NCI-H2227 treated with DMSO at 0.1 percent for 48 hours (cell line): ENCODE measurements at regions not wholly inside any gene's neighbourhood (a gene's known extent, or its start where the extent isn't known, plus 50 kb on each side); places are given as distances from the start of the nearest gene placed in this dataset.
"Not testable (repeated sequence)": the region's sequence is repeated elsewhere in the genome, so short reads cannot be mapped to it uniquely, and the experiment has no call there.

ENCODE experiments used
- DNase-seq: peaks from one replicate; lab custom pipeline; 2025; lab: John Stamatoyannopoulos, UW

DNA sequence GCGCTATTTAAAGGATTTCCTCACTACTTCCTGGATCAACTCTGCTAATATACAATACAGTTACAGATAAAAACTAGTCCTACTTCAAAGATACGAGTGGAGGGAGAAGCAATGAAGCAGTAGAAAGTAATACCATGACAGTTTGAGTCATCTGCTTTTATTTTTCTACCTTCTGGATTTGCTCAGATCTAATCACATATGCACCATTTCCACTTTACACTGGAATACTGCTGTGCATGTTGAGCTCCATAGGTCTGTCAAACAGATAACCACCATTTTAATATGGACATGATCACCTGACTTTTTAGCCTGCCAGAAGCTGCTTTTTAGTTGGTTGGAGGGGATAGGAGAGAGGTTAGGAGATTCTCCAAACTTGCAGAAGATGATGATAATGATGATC, 92.5 kb downstream of the MMUT start:
- DNase-seq: no peak

DNA sequence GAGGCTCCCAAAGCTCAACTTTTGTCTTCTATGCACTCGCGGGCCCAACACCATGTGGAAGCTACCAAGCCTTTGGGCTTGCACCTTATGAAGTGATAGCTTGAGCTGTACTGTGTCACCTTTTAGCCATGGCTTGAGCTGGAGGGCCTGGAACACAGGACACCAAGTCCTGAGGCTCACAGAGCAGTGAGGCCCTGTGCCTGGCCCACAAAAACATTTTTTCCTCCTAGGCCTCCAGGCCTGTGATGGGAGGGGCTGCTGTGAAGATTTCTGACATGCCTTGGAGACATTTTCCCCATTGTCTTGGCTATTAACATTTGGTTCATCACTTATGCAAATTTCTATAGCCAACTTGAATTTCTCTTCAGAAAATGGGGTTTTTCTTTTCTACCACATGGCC, 96.5 kb downstream of the MMUT start:
- DNase-seq: no peak

DNA sequence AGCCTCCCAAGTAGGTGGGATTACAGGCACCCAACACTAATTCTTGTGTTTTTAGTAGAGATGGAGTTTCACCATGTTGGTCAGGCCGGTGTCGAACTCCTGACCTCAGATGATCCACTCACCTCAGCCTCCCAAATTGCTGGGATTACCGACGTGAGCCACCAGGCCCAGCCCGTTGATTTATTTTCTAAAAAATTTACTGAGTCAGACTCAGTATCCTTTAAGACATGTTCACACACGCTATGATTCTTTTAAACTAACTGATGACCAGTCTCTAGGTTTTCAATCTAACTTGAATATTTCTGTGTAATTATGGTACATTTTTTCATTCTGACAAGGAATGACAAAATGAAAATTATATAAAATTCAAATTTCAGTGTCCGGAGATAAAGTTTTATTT, 114.5 kb downstream of the MMUT start:
- DNase-seq: no peak

DNA sequence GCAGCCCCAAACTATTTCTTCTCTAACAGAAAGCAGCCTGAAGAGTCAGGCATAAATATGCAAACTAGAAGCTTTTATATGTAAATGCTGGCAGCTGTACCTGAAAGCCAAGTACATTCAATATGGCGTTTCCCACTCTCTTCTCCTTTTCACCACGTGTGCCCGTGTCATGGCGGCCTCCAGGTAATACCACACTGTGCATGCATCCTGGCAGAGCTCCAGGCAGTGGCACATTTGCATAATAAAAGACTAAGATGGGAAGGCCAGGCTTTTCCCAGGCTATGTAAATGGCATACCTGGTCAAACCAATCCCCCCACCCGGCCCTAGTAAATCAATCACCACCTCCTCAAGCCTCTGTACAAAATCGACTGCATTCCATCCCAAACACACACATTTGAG, 120.6 kb downstream of the MMUT start:
- DNase-seq: no peak

DNA sequence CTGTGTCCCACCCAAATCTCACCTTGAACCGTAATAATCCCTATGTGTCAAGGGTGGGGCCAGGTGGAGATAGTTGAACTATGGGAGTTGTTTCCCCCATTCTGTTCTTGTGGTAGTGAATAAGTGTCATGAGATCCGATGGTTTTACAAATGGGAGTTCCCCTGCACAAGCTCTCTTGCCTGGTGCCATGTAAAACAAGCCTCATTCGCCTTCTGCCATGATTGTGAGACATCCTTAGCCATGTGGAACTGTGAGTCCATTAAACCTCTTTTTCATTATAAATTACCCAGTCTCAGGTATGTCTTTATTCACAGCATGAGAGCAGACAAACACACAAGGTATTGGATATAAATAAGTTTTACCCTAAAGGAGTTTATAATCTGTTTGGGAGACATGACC, 121.2 kb downstream of the MMUT start:
- DNase-seq: no peak

DNA sequence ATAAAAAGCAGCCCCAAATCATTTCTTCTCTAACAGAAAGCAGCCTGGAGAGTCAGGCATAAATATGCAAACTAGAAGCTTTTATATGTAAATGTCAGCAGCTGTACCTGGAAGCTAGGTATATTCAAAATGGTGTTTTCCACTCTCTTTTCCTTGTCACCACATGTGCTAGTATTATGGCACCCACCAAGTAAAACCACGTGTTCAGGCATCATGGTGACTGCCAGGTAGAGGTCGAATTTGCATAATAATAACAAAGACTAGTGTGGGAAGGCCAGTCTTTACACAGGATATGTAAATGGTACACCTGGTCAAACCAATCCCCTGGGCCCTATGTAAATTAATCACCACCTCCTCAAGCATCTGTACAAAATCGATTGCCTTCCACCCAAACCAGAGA, 124.0 kb downstream of the MMUT start:
- no peak for DNase-seq

DNA sequence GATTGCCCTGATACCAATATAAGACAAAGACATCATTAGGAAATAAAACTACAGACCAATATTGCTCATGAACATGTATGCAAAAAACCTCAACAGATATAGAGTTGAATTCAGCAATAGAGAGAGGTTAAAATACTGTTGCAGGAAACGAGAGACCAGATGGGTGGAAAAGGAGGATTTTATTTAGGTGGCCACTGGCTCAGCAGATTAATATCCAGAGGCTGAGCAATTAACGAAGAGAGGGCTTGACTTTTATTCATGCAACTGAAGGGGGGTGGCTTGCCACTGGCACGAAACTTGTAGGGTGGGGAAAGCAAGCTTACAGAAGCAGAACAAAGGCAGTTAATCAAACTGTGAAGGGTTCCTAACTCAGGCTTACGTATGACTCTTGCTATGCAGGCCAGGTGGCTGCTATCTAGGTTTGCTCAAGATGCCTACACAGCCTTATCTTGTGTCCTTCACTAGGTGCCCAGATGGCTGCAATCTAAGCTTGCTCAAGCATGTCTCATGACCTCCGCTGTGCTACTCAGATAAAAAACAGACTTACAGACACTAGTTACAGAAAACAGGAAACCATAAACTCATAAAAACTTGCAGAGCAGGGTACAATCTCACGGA, 126.4 kb downstream of the MMUT start:
- no peak for DNase-seq

DNA sequence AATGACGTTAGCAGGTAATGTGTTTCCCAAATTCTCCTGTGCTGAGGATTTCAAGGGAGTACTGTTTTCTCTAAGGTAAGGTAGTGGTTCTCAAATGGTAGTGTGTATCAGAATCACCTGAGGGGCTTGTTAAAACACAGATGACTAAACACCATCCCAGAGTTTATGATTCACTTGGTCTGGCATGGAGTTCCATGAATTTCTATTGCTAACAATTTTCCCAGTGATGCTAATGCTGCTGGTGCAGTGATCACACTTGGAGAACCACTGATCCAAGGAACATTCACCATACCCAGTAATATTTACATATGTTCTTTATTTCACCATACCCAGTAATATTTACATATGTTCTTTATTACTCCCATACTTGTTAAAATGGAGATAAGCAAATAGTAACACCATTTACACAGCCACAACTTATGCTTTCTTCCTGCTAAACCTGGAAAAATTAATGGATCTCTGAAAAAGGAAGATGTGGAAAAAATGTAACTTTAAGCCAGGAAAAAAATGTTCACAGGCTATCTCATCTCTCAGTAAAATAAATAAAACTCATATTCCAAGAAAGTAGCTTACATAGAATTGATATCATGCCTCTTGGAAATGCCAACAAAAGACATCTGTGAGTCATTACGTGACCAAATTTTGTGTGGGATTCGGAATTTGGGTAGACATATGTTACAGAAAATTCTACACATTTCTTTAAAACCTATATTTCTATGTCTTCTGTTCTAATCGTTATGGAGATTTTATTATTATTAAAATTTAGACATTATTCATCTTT, 129.5 kb downstream of the MMUT start:
- DNase-seq: no peak

DNA sequence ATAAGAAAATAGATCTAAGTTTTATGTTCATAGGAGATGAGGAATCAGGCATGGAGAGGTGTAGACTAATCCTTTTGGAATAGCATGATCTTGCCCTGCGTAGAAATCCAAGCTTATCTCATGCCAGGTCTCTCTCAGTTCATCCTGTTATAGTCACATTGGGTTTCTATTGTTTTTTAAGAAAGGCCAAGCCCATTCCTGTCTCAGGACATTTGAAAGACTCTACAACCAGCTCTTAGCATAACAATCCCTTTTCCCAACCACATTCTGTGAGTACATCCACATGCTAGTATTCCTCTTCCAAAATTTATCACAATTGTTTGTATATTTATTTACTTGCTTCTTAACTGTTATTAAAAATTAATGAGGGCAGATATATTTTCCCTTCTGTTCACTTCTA, 130.3 kb downstream of the MMUT start:
- no peak for DNase-seq

DNA sequence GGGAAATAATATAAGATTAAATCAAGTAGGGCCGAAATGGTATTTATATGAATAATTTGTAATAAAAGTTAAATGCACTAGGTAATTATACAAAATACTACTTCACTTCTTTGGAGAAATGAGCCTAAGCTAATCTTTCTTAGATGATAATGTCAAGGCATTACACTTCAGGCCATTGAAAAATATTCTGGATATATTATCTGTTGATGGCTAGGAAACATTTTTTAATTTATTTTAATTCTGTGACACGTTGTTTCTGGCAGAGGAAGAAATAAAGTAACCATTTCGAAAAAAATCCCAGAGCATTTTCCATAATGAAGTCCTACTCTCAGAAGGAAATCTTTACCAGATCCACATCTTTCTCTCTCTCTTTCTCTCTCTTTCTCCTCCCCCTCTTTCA, 133.9 kb downstream of the MMUT start:
- no peak for DNase-seq

DNA sequence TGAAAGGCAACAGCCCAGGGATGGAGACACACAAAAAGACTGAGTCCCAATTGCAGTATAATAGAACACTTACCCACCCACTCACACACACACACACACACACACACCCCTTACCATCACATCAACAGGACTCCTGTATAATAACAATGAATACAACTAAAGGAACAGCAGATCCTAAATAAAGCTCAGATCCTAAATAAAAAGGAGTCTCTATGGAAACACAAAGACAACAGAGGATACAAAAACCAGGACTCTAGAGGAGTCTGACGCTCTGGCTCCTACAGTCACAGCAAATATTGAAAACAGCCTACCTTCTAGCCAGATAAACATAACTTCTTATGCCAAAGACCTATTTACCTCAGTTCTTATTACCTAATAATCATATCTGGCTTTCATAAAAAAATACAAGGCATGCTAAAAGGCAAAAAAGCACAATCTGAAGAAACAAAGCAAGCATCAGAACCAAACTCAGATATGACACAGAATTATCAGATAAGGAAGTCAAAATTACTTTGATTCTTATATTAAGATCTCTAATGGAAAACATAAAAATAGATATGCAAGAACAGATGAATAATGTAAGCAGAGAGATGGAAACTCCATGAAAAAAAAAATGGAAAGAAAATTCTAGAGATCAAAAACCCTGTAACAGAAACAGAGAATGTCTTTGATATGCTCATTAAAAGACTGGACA, 134.9 kb downstream of the MMUT start:
- DNase-seq: no peak

DNA sequence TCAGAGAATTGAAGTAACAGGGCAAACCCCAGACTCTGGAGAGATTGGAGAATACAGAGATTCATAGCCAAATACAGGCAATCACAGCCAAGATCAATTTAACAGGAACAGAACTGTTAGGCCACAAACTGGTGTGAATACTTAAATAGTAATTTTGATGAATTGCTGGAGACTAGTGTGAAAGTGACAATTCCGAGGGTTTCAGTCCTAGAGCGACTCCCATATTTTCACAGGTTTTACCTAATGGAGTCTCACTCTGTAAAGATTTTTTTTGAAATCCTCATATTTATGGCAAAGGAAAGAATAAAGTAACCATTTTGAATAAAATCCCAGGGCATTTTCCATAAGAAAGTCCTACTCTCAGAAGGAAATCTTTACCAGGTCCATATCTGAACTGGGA, 135.5 kb downstream of the MMUT start:
- no peak for DNase-seq

DNA sequence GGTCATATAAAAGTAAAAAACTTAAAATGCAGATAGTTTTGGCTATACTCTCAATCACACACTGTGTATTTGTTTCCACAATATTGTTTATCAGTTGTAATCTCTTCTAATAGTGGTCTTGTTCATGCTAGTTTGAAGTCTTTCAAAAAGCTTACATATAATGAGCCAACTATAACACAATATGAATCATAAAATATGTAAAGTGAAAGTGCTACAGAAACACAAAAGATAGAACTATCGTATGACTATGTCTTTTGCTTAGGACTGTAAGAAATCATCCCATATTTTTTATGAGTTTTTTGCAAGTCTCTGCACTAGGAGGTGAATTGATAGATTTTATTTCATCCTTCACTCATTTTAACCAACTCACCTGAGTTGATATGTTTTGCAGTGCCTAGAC, 136.0 kb downstream of the MMUT start:
- DNase-seq: no peak

DNA sequence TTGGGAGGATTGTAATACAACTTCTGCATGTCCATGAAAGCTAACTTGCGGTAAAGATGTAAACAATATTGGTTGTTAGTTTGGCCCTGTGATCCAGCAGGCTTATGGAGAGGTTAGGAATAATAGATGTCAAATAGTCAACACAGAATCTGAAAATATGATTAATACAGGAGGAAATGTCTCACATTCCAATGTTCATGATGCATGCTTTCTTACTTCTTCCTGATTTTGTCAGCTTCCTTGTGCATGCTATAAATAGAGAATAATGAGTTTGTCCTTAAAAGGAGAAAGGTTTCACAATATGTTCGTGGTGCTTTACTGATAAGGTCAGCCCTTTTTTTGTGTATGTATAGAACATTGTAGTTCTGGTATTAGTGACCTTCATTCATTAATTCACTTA, 136.7 kb downstream of the MMUT start:
- DNase-seq: no peak

DNA sequence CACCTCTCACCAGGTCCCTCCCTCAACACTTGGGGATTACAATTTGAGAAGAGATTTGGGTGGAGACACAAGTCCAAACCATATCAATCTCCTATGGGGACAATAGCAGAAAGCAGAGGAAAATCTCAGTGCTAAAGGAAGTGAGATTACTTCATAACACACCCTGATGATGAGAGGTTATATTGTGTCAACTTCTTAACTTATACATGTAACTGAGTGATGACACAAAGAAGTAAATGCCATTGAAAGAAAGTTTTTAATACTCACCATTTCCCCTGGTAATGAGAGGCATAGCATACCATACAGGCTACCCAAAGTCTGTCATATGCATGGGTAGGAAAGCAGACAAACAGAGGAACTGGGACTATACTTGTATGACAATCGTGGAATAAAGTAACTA, 137.2 kb downstream of the MMUT start:
- no peak for DNase-seq

DNA sequence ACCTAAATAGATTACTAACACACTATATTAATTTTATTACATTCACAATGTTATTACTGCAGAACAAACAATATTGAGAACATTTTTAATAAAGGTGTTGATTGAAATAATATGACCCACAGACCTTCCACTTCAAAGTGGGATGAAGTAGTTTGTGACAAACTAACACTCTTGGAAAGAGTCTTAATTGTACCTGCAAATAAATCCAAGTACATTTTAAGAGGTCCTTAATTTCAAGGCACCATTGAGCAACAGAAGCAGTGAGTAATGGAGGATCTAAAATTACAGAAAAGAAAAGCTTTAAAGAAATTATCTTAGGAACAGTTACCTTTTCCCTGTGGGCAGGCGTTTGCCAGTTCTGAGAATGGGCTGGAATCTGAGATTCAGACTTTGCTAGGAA, 140.2 kb downstream of the MMUT start:
- no peak for DNase-seq

DNA sequence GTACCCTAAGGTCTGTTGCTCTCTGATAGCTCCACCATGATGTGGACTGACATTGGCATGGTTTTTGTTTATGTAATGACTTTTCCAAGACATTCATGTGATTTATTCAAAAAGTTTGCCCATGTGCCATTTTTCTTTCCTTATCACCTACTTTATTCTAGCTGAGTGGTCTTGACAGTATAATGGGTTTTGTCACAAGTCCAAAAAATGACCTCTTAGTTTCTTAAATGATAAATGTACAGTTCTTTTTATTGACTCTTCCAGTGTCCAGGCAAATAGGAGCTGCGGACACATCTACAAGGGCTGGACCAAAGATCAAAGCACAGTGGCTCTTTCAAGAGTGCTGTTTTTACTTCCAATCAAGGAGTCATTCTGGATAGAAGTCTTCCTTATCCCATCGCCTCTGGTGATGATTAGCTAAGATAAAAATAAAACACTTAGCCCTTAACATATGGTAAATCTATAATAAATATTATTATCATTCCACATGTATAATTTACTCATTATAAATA, 141.4 kb downstream of the MMUT start:
- no peak for DNase-seq

DNA sequence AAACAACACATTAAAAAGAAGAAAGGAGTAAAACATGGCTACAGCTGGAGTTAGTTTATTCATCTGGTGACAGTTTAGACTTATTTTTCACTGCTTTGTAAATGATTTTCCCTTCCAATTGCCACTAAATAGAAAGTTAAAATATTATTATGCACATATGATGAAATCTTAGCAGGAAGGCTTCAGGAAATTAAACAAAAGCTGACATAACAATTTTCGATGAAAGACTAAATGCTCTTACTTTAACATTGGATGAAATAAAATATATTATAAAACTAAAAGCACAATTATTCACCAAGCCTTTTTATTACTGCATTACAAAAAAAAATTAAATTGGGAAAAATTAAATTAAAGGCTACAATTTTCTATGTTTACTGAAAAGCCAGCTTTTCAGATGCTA, 158.0 kb downstream of the MMUT start:
- no peak for DNase-seq

DNA sequence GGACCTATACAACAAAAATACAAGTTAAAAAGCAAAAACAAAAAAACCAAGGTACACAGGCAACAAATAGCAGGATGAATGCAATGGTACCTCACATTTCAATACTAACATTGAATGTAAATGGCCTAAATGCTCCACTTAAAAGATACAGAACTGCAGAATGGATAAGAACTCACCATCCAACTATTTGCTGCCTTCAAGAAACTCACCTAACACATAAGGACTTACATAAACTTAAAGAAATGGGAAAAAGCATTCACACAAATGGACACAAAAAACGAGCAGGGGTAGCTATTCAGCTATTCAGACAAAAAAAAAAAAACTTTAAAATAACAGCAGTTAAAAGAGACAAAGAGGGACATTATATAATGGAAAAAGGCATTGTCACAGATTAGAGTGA, 158.7 kb downstream of the MMUT start:
- not testable (repeated sequence) for DNase-seq

DNA sequence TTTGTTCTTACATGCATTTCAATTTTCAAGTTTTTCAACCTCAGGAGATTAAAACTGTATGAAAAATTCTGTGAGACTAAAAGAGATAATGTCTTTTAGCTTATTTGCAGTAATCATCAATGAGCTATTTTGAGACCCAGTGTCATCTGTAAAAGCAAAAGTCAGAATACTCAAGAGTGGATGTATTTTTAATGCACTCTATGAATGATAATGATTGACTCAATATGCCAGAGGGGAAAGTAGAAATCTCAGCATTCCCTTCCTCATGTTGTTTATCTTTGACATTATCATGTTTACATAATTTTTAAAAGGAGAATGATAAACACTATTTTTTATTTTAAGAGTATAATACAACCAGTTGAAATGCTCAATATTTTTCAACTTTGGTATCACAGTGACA, 162.1 kb downstream of the MMUT start:
- no peak for DNase-seq

DNA sequence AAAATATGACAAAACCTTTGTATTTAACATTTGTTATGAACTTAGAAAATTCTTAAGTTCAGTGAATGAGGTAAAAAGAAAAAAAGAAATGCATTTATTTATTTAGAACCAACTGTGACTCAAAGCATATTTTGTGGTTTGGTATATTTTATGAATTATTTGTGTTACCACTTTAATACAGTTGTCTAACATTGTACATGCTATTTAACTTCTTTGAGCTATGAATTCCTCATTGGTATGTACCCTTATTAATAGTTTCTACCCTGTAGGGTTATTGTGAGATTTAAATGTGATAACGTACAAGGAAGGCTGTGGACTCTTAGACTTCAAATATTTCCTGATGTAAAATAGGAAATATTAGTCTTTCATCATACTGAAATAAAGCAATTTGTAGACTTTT, 162.6 kb downstream of the MMUT start:
- DNase-seq: no peak

DNA sequence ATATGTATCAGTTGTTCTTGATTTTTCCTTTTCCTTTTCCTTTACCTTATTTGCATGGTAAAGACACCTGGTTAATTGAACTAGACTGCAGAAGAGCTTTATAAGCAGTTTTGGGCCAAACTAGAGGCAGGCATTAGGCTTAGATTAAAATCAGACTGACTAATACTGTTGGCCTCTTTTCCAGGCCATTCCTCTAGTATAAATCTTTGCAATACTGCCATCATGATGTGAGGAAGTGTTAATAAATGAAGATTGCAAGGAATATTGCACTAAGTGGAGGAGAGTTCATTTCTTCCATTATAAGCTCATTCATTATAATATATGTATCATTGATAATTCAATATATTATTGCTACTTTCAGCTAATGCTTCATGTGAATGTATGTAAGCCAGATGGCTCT, 163.8 kb downstream of the MMUT start:
- no peak for DNase-seq

DNA sequence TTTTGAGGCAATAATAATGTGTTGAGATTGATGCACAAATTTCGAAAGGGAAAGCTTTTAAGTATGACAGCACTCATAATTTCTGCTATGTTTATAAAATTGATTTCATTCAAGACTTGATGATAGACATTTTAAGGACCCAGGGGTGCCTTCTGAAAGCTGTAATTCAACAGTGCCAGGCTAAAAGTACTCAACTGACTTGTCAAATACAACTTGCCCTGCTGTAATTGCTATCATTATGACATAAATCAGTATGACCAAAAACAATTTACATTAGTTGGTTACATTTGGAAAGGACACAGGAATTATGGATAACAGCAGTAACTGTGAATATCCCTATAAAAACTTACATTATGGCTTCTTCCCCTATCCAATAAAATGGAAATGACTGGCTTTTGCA, 178.9 kb downstream of the MMUT start:
- no peak for DNase-seq
